Tibial nerve (tissue), 4 donors: ENCODE measurements at regions not wholly inside any gene's neighbourhood (a gene's known extent, or its start where the extent isn't known, plus 50 kb on each side); places are given as distances from the start of the nearest gene placed in this dataset.

Experiments used
- DNase-seq, 2 donors: peaks; one replicate each; pipeline ENCODE4 v3.0.0-alpha.2; 2019; ENCODE audit warnings: low spot score in 2 of 2
- H3K27ac ChIP-seq, 4 donors: fragments of 200-600 bp; sonication (generic) in 3 of 4; one replicate each; pipeline ENCODE4 v1.5.1; 2017 to 2019; ENCODE audit warnings: mild to moderate bottlenecking in 1 of 4
- H3K27me3 ChIP-seq, 2 donors: fragments of 200-600 bp; sonication (generic) in 1 of 2; one replicate each; pipeline versions ENCODE4 v1.5.1 to v1.6.0; 2017 to 2019
- H3K36me3 ChIP-seq, 3 donors: fragments of 200-600 bp; sonication (generic); one replicate each; pipeline ENCODE4 v1.5.1; 2018 to 2019
- H3K4me1 ChIP-seq, 4 donors: fragments of 200-600 bp; sonication (generic) in 3 of 4; one replicate each; pipeline ENCODE4 v1.5.1; 2017 to 2019
- H3K4me3 ChIP-seq, 4 donors: fragments of 200-600 bp; sonication (generic) in 3 of 4; one replicate each; pipeline ENCODE4 v1.5.1; 2017 to 2019; ENCODE audit warnings: mild to moderate bottlenecking in 1 of 4, moderate library complexity in 1 of 4
- H3K9me3 ChIP-seq, 4 donors: fragments of 200-600 bp; sonication (generic) in 3 of 4; one replicate each; pipeline ENCODE4 v1.5.1; 2017 to 2019
- CTCF ChIP-seq, 5 experiments: fragments of 200-600 bp in 3 of 5; fragments of 450-650 bp in 2 of 5; sonication (generic) in 3 of 5; IDR thresholded peaks; one replicate each; pipeline ENCODE4 v1.5.1; 2016 to 2019; ENCODE audit warnings: antibody characterized with exemption in 5 of 5, mild to moderate bottlenecking in 3 of 5, moderate library complexity in 2 of 5
- EP300 ChIP-seq, 2 donors: sonication (generic); formaldehyde crosslinking; IDR thresholded peaks; one replicate each; pipeline ENCODE4 v1.6.1; 2017; ENCODE audit warnings: antibody characterized with exemption in 2 of 2, mild to moderate bottlenecking in 1 of 2
- POLR2A ChIP-seq, 2 donors: fragments of 450-650 bp; IDR thresholded peaks; one replicate each; pipeline ENCODE4 v1.6.1; 2017; ENCODE audit warnings: antibody characterized with exemption in 2 of 2, mild to moderate bottlenecking in 2 of 2, moderate library complexity in 2 of 2
- WGBS, 2 donors: methylation state at CpG; one replicate each; pipeline ENCODE4 v1.1.5; 2018; 5-methylcytosine and 5-hydroxymethylcytosine counted together

- Histone ChIP-seq H3K27ac (no peak overlapping the region), H3K27me3 (no peaks in the 10 kb centered on the region), H3K4me3 (no peak overlapping the region), H3K9me3 (no peaks in the 10 kb centered on the region), H3K4me1 (peaks cover 0 to 35% (median 2%) of the 10 kb centered on the region in 4 donors), H3K36me3 (no peaks in the 10 kb centered on the region)
- no peak for DNase-seq
- WGBS, 2 donors: 77% methylated on average over 3 of the region's 3 CpGs
- no peak for TF ChIP-seq CTCF (IDR thresholded peaks at IDR 0.05)
- no peak for TF ChIP-seq POLR2A (IDR thresholded peaks at IDR 0.05)
- TF ChIP-seq EP300 (IDR thresholded peaks at IDR 0.05): no peak
Measured at GRCh38 chr5:54696346-54696745, 178.8 kb downstream of the SNX18 start.

DNA sequence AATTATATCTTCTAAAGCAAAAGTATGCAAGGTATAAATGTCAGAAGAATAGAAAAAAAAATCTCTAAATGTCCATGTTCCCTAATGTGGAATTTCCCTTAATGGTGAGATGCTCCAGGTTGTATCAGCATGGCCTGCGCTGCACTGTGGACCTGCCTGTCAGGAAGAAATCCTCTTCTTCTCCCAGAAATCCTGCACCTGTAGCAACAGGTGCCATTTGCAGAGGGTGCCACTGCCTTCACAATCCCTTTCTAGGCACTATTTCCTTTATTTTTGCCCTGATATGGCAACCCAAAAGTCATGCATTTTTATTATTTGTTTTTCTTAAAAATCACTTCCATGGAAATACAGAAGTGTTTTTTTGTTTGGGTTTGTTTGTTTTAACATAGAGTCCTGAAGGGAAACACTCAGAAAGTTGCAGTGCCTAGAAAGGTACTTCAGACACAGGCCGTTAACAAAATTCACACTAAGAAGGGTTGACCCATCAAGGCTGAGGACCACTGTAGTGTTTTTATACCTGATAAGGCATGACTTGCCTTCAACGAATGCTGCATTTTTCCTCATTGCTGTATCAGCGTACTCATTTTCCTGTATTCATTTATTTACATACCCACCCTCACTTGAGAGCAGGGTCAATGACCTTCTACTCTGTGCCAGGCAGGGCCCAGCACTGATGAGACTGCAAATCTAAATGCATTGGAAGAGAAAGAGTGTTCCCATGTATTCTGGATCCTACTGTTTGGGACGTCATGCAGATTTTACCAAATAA, 177.8 kb downstream of the SNX18 start:
- no peak overlapping the region for H3K27ac ChIP-seq
- WGBS, 2 donors: 80% methylated on average over 5 of the region's 5 CpGs

GRCh38 chr5:54693936-54694657, 176.5 kb downstream of the SNX18 start:
- no peak for TF ChIP-seq POLR2A (IDR thresholded peaks at IDR 0.05)
- Histone ChIP-seq H3K4me3 (no peak overlapping the region), H3K9me3 (no peaks in the 10 kb centered on the region), H3K27me3 (no peaks in the 10 kb centered on the region), H3K4me1 (peaks cover 0 to 31% (median 2%) of the 10 kb centered on the region in 4 donors), H3K36me3 (no peaks in the 10 kb centered on the region), H3K27ac (no peak overlapping the region)
- DNase-seq: no peak
- 72 to 84% methylated on average over 7 of the region's 7 CpGs for WGBS, 2 donors

More for the DNA sequence above, 177.8 kb downstream of the SNX18 start:
- no peak overlapping the region for H3K4me3 ChIP-seq
- no peaks in the 10 kb centered on the region for H3K9me3 ChIP-seq
- DNase-seq: no peak
- H3K4me1 ChIP-seq: peaks cover 0 to 31% (median 2%) of the 10 kb centered on the region in 4 donors
- no peaks in the 10 kb centered on the region for H3K27me3 ChIP-seq
- no peaks in the 10 kb centered on the region for H3K36me3 ChIP-seq
- no peak for TF ChIP-seq POLR2A (IDR thresholded peaks at IDR 0.05)
- TF ChIP-seq EP300 (IDR thresholded peaks at IDR 0.05): no peak
- no peak for TF ChIP-seq CTCF (IDR thresholded peaks at IDR 0.05)

DNA sequence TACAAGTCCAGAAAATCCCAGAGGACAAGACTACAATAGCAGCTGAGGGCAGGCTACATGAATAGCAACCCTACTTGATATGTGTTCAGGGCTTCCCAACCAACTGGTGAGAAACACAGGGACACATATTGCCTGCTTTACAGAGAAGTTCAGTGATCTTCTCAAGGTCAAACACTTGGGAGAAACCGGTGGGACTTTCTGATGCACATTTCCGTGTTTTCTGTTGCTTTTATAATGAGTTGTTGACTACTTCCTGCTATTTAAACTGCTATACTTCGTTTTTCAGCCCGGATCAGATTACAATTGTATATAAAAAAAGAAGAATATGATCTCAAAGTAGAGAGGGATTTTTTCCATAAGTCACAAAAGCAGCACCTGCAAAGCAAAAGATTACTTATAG, 175.1 kb downstream of the SNX18 start:
- Histone ChIP-seq H3K36me3 (no peaks in the 10 kb centered on the region), H3K4me3 (no peak overlapping the region), H3K9me3 (no peaks in the 10 kb centered on the region), H3K27ac (no peak overlapping the region), H3K27me3 (no peaks in the 10 kb centered on the region), H3K4me1 (peaks cover 0 to 31% (median 2%) of the 10 kb centered on the region in 4 donors)
- no peak for DNase-seq
- TF ChIP-seq EP300 (IDR thresholded peaks at IDR 0.05) (no peak), POLR2A (IDR thresholded peaks at IDR 0.05) (no peak), CTCF (IDR thresholded peaks at IDR 0.05) (no peak)
- WGBS, 2 donors: 74 to 78% methylated on average over 4 of the region's 4 CpGs

DNA sequence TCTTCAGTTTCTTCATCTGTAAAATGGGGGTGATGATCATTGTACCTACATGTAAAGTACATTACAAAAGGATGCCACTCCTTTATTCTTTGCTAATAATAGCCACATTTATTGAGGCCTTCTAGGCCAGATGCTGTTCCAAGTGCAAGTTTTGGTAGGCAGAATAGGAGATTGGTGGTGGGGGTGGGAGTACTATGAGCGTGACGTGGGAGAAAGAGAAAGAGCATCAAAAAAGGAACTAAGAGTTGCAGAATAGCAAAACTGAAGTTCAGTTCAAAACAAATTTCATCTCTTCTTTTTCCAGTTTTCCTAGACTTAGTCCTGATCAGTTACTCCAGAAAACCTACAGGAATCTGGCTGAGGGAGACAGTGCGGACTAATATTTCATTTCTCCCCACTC, 174.1 kb downstream of the SNX18 start:
- H3K4me1 ChIP-seq: peaks cover 0 to 23% (median 0%) of the 10 kb centered on the region in 4 donors
- no peaks in the 10 kb centered on the region for H3K9me3 ChIP-seq
- WGBS, 2 donors: 85 to 97% methylated on average over 3 of the region's 3 CpGs
- TF ChIP-seq CTCF (IDR thresholded peaks at IDR 0.05): no peak
- TF ChIP-seq POLR2A (IDR thresholded peaks at IDR 0.05): no peak
- no peak for TF ChIP-seq EP300 (IDR thresholded peaks at IDR 0.05)
- no peak overlapping the region for H3K27ac ChIP-seq
- no peaks in the 10 kb centered on the region for H3K27me3 ChIP-seq
- DNase-seq: no peak
- H3K36me3 ChIP-seq: no peaks in the 10 kb centered on the region
- no peak overlapping the region for H3K4me3 ChIP-seq
